HEK293 (cell line): ENCODE measurements at regions not wholly inside any gene's neighbourhood (a gene's known extent, or its start where the extent isn't known, plus 50 kb on each side); places are given as distances from the start of the nearest gene placed in this dataset.
"Not testable (repeated sequence)": the region's sequence is repeated elsewhere in the genome, so short reads cannot be mapped to it uniquely, and the experiment has no call there.

Source experiments
- CTCF ChIP-seq: fragments of 450-650 bp; formaldehyde crosslinking; IDR thresholded peaks from 2 replicates; pipeline ENCODE4 v1.5.1; 2016; ENCODE audit warnings: missing biosample characterization, missing genetic modification characterization
- FEZF1 ChIP-seq: fragments of 450-650 bp; formaldehyde crosslinking; IDR thresholded peaks from 2 replicates; pipeline ENCODE4 v1.5.1; 2016; ENCODE audit warnings: missing biosample characterization, missing genetic modification characterization
- OSR2 ChIP-seq: fragments of 450-650 bp; formaldehyde crosslinking; IDR thresholded peaks from 2 replicates; pipeline ENCODE4 v1.5.1; 2016; ENCODE audit warnings: missing biosample characterization, missing genetic modification characterization
- ZNF157 ChIP-seq: fragments of 450-650 bp; formaldehyde crosslinking; IDR thresholded peaks from 2 replicates; pipeline ENCODE4 v1.5.1; 2016; ENCODE audit warnings: missing biosample characterization, missing genetic modification characterization
- ZNF174 ChIP-seq: fragments of 450-650 bp; formaldehyde crosslinking; IDR thresholded peaks from 2 replicates; pipeline ENCODE4 v1.5.0; 2017; ENCODE audit warnings: missing biosample characterization, mild to moderate bottlenecking, missing genetic modification characterization
- ZNF202 ChIP-seq: fragments of 450-650 bp; formaldehyde crosslinking; IDR thresholded peaks from 2 replicates; pipeline ENCODE4 v1.5.1; 2016; ENCODE audit warnings: missing biosample characterization, missing genetic modification characterization, borderline replicate concordance
- ZNF335 ChIP-seq: fragments of 450-650 bp; formaldehyde crosslinking; conservative IDR thresholded peaks from 2 replicates; pipeline ENCODE4 v1.5.1; 2016; ENCODE audit warnings: missing biosample characterization, missing genetic modification characterization
- ZNF510 ChIP-seq: fragments of 450-650 bp; formaldehyde crosslinking; IDR thresholded peaks from 2 replicates; pipeline ENCODE4 v1.5.1; 2018; ENCODE audit warnings: mild to moderate bottlenecking, missing genetic modification characterization, missing biosample characterization; ENCODE audit not compliant: insufficient replicate concordance
- ZNF776 ChIP-seq: fragments of 450-650 bp; formaldehyde crosslinking; IDR thresholded peaks from 2 replicates; pipeline ENCODE4 v1.5.0; 2017; ENCODE audit warnings: missing biosample characterization, missing genetic modification characterization, borderline replicate concordance

- not testable (repeated sequence) for TF ChIP-seq ZNF157; ZNF776; CTCF; ZNF202 (tag by site-specific recombination); ZNF510 (tag by site-specific recombination); OSR2 (tag by site-specific recombination); ZNF174 (tag by site-specific recombination); ZNF335; FEZF1 (tag by site-specific recombination)
Observed at GRCh38 chr17:43289670-43290069, 55.9 kb upstream of the RNU2-1 start.
